Osteoblast (primary cell): ENCODE measurements at regions not wholly inside any gene's neighbourhood (a gene's known extent, or its start where the extent isn't known, plus 50 kb on each side); places are given as distances from the start of the nearest gene placed in this dataset.

ENCODE experiments used
- DNase-seq: peaks from one replicate; pipeline ENCODE4 v3.0.0; 2011; ENCODE audit warnings: low spot score, mixed read lengths; ENCODE audit not compliant: insufficient read length; ENCODE audit errors: missing footprints
- H2AFZ ChIP-seq: 2 replicates; pipeline ENCODE4 v1.6.0; 2011; ENCODE audit warnings: mild to moderate bottlenecking, low read length
- H3K27ac ChIP-seq: 2 replicates; pipeline ENCODE4 v1.5.1; 2011; ENCODE audit warnings: mild to moderate bottlenecking, low read depth, low read length, moderate library complexity
- H3K27me3 ChIP-seq: 2 replicates; pipeline ENCODE4 v1.6.0; 2012; ENCODE audit warnings: mild to moderate bottlenecking, control low read depth, inconsistent platforms, low read length, moderate library complexity; ENCODE audit not compliant: insufficient read depth
- H3K36me3 ChIP-seq: 2 replicates; pipeline ENCODE4 v1.5.1; 2011; ENCODE audit warnings: mild to moderate bottlenecking, low read length, control low read depth, moderate library complexity; ENCODE audit not compliant: insufficient read depth
- H3K4me1 ChIP-seq: 2 replicates; pipeline ENCODE4 v1.5.1; 2011; ENCODE audit warnings: mild to moderate bottlenecking, low read length, control low read depth, moderate library complexity; ENCODE audit not compliant: insufficient read depth
- H3K4me2 ChIP-seq: 2 replicates; pipeline ENCODE4 v1.6.0; 2011; ENCODE audit warnings: mild to moderate bottlenecking, low read length; ENCODE audit not compliant: insufficient read depth
- H3K4me3 ChIP-seq: fragments of 200-600 bp; sonication (generic); 3 replicates; pipeline ENCODE4 v1.5.1; 2012; ENCODE audit warnings: mild to moderate bottlenecking, low read length, inconsistent platforms; ENCODE audit not compliant: insufficient read depth
- H3K79me2 ChIP-seq: 2 replicates; pipeline ENCODE4 v1.6.0; 2012; ENCODE audit warnings: mild to moderate bottlenecking, low read length, control low read depth, inconsistent platforms; ENCODE audit not compliant: insufficient read depth
- H3K9me3 ChIP-seq: 2 replicates; pipeline ENCODE4 v1.5.1; 2011; ENCODE audit warnings: low read depth, low read length, control low read depth
- H4K20me1 ChIP-seq: 2 replicates; pipeline ENCODE4 v1.6.0; 2012; ENCODE audit warnings: mild to moderate bottlenecking, low read length, control low read depth; ENCODE audit not compliant: insufficient read depth
- TF ChIP-seq, protein P1 (sequence below): IDR thresholded peaks from 2 replicates; pipeline ENCODE4 v1.5.1; 2011; ENCODE audit warnings: mild to moderate bottlenecking, low read depth, low read length, moderate library complexity; ENCODE audit errors: extremely low read depth

- no peaks in the 10 kb centered on the region for H3K4me1 ChIP-seq
- H3K36me3 ChIP-seq, result no peaks in the 10 kb centered on the region
- H2AFZ ChIP-seq, result no peak overlapping the region
- no peaks in the 10 kb centered on the region for H4K20me1 ChIP-seq
- H3K4me3 ChIP-seq, result no peak overlapping the region
- TF ChIP-seq, protein P1, sequence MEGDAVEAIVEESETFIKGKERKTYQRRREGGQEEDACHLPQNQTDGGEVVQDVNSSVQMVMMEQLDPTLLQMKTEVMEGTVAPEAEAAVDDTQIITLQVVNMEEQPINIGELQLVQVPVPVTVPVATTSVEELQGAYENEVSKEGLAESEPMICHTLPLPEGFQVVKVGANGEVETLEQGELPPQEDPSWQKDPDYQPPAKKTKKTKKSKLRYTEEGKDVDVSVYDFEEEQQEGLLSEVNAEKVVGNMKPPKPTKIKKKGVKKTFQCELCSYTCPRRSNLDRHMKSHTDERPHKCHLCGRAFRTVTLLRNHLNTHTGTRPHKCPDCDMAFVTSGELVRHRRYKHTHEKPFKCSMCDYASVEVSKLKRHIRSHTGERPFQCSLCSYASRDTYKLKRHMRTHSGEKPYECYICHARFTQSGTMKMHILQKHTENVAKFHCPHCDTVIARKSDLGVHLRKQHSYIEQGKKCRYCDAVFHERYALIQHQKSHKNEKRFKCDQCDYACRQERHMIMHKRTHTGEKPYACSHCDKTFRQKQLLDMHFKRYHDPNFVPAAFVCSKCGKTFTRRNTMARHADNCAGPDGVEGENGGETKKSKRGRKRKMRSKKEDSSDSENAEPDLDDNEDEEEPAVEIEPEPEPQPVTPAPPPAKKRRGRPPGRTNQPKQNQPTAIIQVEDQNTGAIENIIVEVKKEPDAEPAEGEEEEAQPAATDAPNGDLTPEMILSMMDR, result no peak
- H3K27ac ChIP-seq, result no peak overlapping the region
- no peaks in the 10 kb centered on the region for H3K79me2 ChIP-seq
- no peak overlapping the region for H3K4me2 ChIP-seq
- no peaks in the 10 kb centered on the region for H3K27me3 ChIP-seq
- no peaks in the 10 kb centered on the region for H3K9me3 ChIP-seq
- no peak for DNase-seq
These were observed 725.2 kb upstream of the CELF2 start for GRCh38 chr10:10292501-10292900.

DNA sequence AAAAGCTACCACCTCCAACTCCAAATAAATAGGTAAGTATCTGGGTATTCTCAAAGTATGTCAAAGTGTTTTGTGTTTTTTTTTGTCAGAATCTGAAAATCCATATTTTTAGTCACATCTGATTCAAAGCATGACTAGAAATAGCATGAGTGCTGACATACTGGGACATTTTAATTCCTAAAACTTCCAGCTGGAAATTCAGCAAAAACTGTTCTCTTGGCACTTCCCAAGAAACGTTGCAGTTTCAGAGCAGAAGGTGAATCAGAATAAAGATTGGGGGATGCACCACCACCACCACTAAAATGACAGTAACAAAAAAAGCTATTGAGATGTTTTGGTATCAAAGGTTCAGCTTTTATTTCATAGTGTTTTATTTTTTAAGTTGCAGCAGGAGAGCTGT, 724.6 kb upstream of the CELF2 start:
- Histone ChIP-seq H3K27me3 (no peaks in the 10 kb centered on the region), H3K9me3 (no peaks in the 10 kb centered on the region), H2AFZ (no peak overlapping the region), H3K4me2 (no peak overlapping the region), H4K20me1 (no peaks in the 10 kb centered on the region), H3K27ac (no peak overlapping the region), H3K79me2 (no peaks in the 10 kb centered on the region), H3K4me1 (no peaks in the 10 kb centered on the region), H3K36me3 (no peaks in the 10 kb centered on the region), H3K4me3 (no peak overlapping the region)
- DNase-seq, result no peak
- TF ChIP-seq, protein P1, result no peak

DNA sequence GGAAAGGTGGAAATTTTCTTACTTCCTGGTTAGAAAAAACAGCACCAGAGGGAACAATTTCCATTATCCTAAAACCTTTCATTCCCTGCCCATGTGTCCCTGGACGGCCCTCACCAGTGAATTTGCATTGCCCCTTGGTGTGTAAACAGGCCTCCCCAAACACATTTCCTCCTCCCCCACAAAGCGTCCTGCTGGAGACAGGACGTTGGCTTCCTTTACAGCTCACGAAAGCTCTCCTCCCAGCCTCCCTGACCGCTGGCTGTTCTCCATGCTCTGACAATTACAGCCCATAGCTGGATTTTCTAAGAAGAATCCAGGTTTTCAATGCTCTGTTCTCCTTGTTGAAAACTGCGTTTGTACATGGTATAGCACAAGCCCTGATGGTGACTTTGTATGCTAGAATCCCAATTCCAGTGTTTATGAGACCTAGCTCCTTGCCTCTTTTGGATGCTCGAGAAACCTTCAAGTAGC, 724.2 kb upstream of the CELF2 start:
- H3K4me3 ChIP-seq, result no peak overlapping the region
- TF ChIP-seq, protein P1, result no peak
- H3K36me3 ChIP-seq, result no peaks in the 10 kb centered on the region
- H2AFZ ChIP-seq, result no peak overlapping the region
- no peak overlapping the region for H3K27ac ChIP-seq
- H3K27me3 ChIP-seq, result no peaks in the 10 kb centered on the region
- peak; percentile 32 for DNase-seq
- no peaks in the 10 kb centered on the region for H3K79me2 ChIP-seq
- no peaks in the 10 kb centered on the region for H3K9me3 ChIP-seq
- H3K4me1 ChIP-seq, result no peaks in the 10 kb centered on the region
- H3K4me2 ChIP-seq, result no peak overlapping the region
- no peaks in the 10 kb centered on the region for H4K20me1 ChIP-seq

GRCh38 chr10:10294184-10294880, 723.3 kb upstream of the CELF2 start:
- Histone ChIP-seq H2AFZ (no peak overlapping the region), H3K4me3 (no peak overlapping the region), H3K27ac (no peak overlapping the region), H3K4me2 (no peak overlapping the region), H3K36me3 (no peaks in the 10 kb centered on the region), H4K20me1 (no peaks in the 10 kb centered on the region), H3K79me2 (no peaks in the 10 kb centered on the region), H3K27me3 (no peaks in the 10 kb centered on the region), H3K9me3 (no peaks in the 10 kb centered on the region), H3K4me1 (no peaks in the 10 kb centered on the region)
- no peak for DNase-seq
- TF ChIP-seq, protein P1, result no peak
